ENCODE measurements at regions not wholly inside any gene's neighbourhood (a gene's known extent, or its start where the extent isn't known, plus 50 kb on each side); places are given as distances from the start of the nearest gene placed in this dataset.

DNA sequence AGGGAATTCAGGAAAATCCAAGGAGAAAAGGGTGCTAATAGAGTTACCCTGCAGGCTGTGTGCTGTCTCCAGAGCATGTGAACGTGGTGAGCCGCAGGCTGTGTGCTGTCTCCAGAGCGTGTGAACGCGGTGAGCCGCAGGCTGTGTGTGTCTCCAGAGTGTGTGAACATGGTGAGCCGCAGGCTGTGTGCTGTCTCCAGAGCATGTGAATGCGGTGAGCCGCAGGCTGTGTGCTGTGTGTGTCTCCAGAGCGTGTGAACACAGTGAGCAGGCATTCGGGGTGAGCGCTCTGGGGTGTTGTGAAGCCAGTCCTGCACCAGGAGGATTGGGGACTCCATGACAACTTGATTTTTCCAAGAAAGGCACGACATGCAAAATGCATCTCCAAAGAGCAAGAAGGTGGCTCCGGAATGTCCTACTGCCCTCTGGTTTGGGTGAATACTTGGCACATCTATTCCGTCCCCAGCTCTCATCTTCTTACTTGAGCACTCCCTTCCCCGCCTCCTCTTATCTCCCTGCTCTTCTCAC, 407.9 kb upstream of the SHH start:
- TF ChIP-seq, protein P1, sequence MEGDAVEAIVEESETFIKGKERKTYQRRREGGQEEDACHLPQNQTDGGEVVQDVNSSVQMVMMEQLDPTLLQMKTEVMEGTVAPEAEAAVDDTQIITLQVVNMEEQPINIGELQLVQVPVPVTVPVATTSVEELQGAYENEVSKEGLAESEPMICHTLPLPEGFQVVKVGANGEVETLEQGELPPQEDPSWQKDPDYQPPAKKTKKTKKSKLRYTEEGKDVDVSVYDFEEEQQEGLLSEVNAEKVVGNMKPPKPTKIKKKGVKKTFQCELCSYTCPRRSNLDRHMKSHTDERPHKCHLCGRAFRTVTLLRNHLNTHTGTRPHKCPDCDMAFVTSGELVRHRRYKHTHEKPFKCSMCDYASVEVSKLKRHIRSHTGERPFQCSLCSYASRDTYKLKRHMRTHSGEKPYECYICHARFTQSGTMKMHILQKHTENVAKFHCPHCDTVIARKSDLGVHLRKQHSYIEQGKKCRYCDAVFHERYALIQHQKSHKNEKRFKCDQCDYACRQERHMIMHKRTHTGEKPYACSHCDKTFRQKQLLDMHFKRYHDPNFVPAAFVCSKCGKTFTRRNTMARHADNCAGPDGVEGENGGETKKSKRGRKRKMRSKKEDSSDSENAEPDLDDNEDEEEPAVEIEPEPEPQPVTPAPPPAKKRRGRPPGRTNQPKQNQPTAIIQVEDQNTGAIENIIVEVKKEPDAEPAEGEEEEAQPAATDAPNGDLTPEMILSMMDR (IDR thresholded peaks at IDR 0.05; ENCODE audit: insufficient read depth, low read length, poor library complexity, severe bottlenecking): no peak
- no peak for TF ChIP-seq EZH2phosphoT487 (conservative IDR thresholded peaks at IDR 0.05; ENCODE audit: low read length)
